Gastrocnemius medialis (tissue), 4 donors: ENCODE measurements at regions not wholly inside any gene's neighbourhood (a gene's known extent, or its start where the extent isn't known, plus 50 kb on each side); places are given as distances from the start of the nearest gene placed in this dataset.

ENCODE experiments used
- ATAC-seq, 2 donors: fragments of 150-250 bp; one replicate each; pipeline ENCODE4 v1.9.1; 2016
- DNase-seq, 2 donors: peaks; one replicate each; pipeline ENCODE4 v3.0.0-alpha.2; 2019
- H3K27ac ChIP-seq, 4 donors: fragments of 200-600 bp; sonication (generic); 1 replicate in 1 of 4; 2 replicates in 3 of 4; pipeline ENCODE4 v1.5.1; 2016 to 2018; ENCODE audit warnings: mild to moderate bottlenecking in 2 of 4, moderate library complexity in 1 of 4
- H3K27me3 ChIP-seq, 3 donors: fragments of 200-600 bp; sonication (generic) in 2 of 3; 1 replicate in 1 of 3; 2 replicates in 2 of 3; pipeline versions ENCODE4 v1.5.1 to v1.6.0; 2016 to 2019; ENCODE audit warnings: mild to moderate bottlenecking in 1 of 3, moderate library complexity in 1 of 3
- H3K36me3 ChIP-seq, 2 donors: fragments of 200-600 bp; sonication (generic) in 1 of 2; one replicate each; pipeline ENCODE4 v1.5.1; 2017 to 2018
- H3K4me1 ChIP-seq, 2 donors: fragments of 200-600 bp; sonication (generic) in 1 of 2; one replicate each; pipeline ENCODE4 v1.5.1; 2016 to 2017; ENCODE audit warnings: mild to moderate bottlenecking in 2 of 2
- H3K4me3 ChIP-seq, 4 donors: fragments of 200-600 bp; sonication (generic) in 3 of 4; 1 replicate in 1 of 4; 2 replicates in 3 of 4; pipeline ENCODE4 v1.5.1; 2016 to 2019; ENCODE audit warnings: mild to moderate bottlenecking in 2 of 4
- H3K9me3 ChIP-seq, 3 donors: fragments of 200-600 bp; sonication (generic) in 2 of 3; 1 replicate in 1 of 3; 2 replicates in 2 of 3; pipeline ENCODE4 v1.5.1; 2016 to 2019
- POLR2A ChIP-seq, 2 donors: fragments of 450-650 bp; IDR thresholded peaks; one replicate each; pipeline ENCODE4 v1.6.1; 2017; ENCODE audit warnings: antibody characterized with exemption in 2 of 2, mild to moderate bottlenecking in 2 of 2, moderate library complexity in 2 of 2
- in situ Hi-C, 4 donors: fragments of 200-750 bp; cut with MboI; loops; one replicate each; pipeline versions ENCODE4 v1.15.0 to v1.8.0; 2017; ENCODE audit warnings: low sequenced_read_pairs in 4 of 4
- intact Hi-C: fragments of 100-400 bp; cut with DNase I; formaldehyde crosslinking; loops from one replicate; pipeline ENCODE4 v1.15.1; 2023; ENCODE audit warnings: low total_unique reads
- TF ChIP-seq, protein P1 (sequence below), 5 experiments: fragments of 450-650 bp in 3 of 5; fragments of 200-600 bp in 2 of 5; sonication (generic) in 2 of 5; IDR thresholded peaks in 4 of 5; conservative IDR thresholded peaks in 1 of 5; 1 replicate in 4 of 5; 2 replicates in 1 of 5; pipeline ENCODE4 v1.5.1; 2016 to 2019; ENCODE audit warnings: antibody characterized with exemption in 5 of 5, mild to moderate bottlenecking in 3 of 5, moderate library complexity in 3 of 5

- H3K4me1 ChIP-seq = no peaks in the 10 kb centered on the region
- TF ChIP-seq POLR2A (IDR thresholded peaks at IDR 0.05) = no peak
- TF ChIP-seq, protein P1, sequence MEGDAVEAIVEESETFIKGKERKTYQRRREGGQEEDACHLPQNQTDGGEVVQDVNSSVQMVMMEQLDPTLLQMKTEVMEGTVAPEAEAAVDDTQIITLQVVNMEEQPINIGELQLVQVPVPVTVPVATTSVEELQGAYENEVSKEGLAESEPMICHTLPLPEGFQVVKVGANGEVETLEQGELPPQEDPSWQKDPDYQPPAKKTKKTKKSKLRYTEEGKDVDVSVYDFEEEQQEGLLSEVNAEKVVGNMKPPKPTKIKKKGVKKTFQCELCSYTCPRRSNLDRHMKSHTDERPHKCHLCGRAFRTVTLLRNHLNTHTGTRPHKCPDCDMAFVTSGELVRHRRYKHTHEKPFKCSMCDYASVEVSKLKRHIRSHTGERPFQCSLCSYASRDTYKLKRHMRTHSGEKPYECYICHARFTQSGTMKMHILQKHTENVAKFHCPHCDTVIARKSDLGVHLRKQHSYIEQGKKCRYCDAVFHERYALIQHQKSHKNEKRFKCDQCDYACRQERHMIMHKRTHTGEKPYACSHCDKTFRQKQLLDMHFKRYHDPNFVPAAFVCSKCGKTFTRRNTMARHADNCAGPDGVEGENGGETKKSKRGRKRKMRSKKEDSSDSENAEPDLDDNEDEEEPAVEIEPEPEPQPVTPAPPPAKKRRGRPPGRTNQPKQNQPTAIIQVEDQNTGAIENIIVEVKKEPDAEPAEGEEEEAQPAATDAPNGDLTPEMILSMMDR (IDR thresholded peaks at IDR 0.05 in 4 of 5, conservative IDR thresholded peaks at IDR 0.05 in 1 of 5) = no peak
Observed at GRCh38 chr4:188911707-188912106, 772.5 kb downstream of the TRIML1 start.

GRCh38 chr4:188915175-188915574 lies 775.9 kb downstream of the TRIML1 start:
- Histone ChIP-seq H3K4me1 (no peaks in the 10 kb centered on the region), H3K4me3 (no peak overlapping the region), H3K9me3 (no peaks in the 10 kb centered on the region), H3K36me3 (no peaks in the 10 kb centered on the region), H3K27me3 (no peaks in the 10 kb centered on the region), H3K27ac (no peak overlapping the region)
- DNase-seq (no peak), ATAC-seq (no peak)
- in situ Hi-C loops = no loop called here
- intact Hi-C loops = no loop called here
- TF ChIP-seq, protein P1 (IDR thresholded peaks at IDR 0.05 in 4 of 5, conservative IDR thresholded peaks at IDR 0.05 in 1 of 5) = no peak
- no peak for TF ChIP-seq POLR2A (IDR thresholded peaks at IDR 0.05)

More at GRCh38 chr4:188911707-188912106, 772.5 kb downstream of the TRIML1 start:
- ATAC-seq = no peak
- no peaks in the 10 kb centered on the region for H3K36me3 ChIP-seq
- H3K27me3 ChIP-seq = no peaks in the 10 kb centered on the region
- in situ Hi-C loops (no loop called here), intact Hi-C loops (no loop called here)
- H3K9me3 ChIP-seq = no peaks in the 10 kb centered on the region
- DNase-seq = no peak
- no peak overlapping the region for H3K4me3 ChIP-seq
- H3K27ac ChIP-seq = no peak overlapping the region

DNA sequence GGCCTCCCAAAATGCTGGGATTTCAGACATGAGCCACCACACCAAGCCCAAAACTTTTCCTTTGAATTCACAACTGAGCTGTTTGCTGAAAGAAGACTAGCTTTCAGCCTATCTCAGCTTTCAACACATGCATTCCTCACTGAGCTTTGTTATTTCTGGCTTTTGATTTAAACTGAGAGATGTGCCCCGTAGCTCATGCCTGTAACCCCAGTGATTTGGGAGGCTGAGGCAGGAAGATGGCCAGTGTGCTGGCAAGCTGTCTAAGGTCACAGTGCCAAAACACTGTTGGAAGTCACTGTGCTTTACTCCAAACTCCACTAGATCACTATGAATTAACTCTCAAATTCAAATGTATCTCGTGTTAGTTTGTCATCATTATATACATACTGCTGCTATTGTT lies 779.5 kb downstream of the TRIML1 start:
- no peaks in the 10 kb centered on the region for H3K4me1 ChIP-seq
- no peaks in the 10 kb centered on the region for H3K9me3 ChIP-seq
- TF ChIP-seq, protein P1 (IDR thresholded peaks at IDR 0.05 in 4 of 5, conservative IDR thresholded peaks at IDR 0.05 in 1 of 5) = no peak
- no peak for TF ChIP-seq POLR2A (IDR thresholded peaks at IDR 0.05)
- in situ Hi-C loops = no loop called here
- H3K36me3 ChIP-seq = no peaks in the 10 kb centered on the region
- ATAC-seq (no peak), DNase-seq (no peak)
- intact Hi-C loops = no loop called here
- no peak overlapping the region for H3K27ac ChIP-seq
- H3K27me3 ChIP-seq = no peaks in the 10 kb centered on the region
- no peak overlapping the region for H3K4me3 ChIP-seq

GRCh38 chr4:188930822-188931221 lies 791.6 kb downstream of the TRIML1 start:
- intact Hi-C loops = no loop called here
- H3K36me3 ChIP-seq = no peaks in the 10 kb centered on the region
- H3K4me1 ChIP-seq = no peaks in the 10 kb centered on the region
- TF ChIP-seq POLR2A (IDR thresholded peaks at IDR 0.05) = no peak
- TF ChIP-seq, protein P1 (IDR thresholded peaks at IDR 0.05 in 4 of 5, conservative IDR thresholded peaks at IDR 0.05 in 1 of 5) = no peak
- no peaks in the 10 kb centered on the region for H3K27me3 ChIP-seq
- no peak overlapping the region for H3K27ac ChIP-seq
- in situ Hi-C loops = no loop called here
- no peaks in the 10 kb centered on the region for H3K9me3 ChIP-seq
- ATAC-seq = no peak
- no peak for DNase-seq
- H3K4me3 ChIP-seq = no peak overlapping the region

GRCh38 chr4:188934320-188934962 lies 795.2 kb downstream of the TRIML1 start:
- ATAC-seq = no peak
- no peaks in the 10 kb centered on the region for H3K27me3 ChIP-seq
- no peaks in the 10 kb centered on the region for H3K36me3 ChIP-seq
- no peak for DNase-seq
- H3K4me1 ChIP-seq = no peaks in the 10 kb centered on the region
- no peak overlapping the region for H3K4me3 ChIP-seq
- H3K9me3 ChIP-seq = no peaks in the 10 kb centered on the region
- TF ChIP-seq, protein P1 (IDR thresholded peaks at IDR 0.05 in 4 of 5, conservative IDR thresholded peaks at IDR 0.05 in 1 of 5) = no peak
- no peak for TF ChIP-seq POLR2A (IDR thresholded peaks at IDR 0.05)
- intact Hi-C loops = no loop called here
- H3K27ac ChIP-seq = no peak overlapping the region
- in situ Hi-C loops = no loop called here
